PFSK-1 (cell line): ENCODE measurements at regions not wholly inside any gene's neighbourhood (a gene's known extent, or its start where the extent isn't known, plus 50 kb on each side); places are given as distances from the start of the nearest gene placed in this dataset.

Experiments
- FOXP2 ChIP-seq: optimal IDR thresholded peaks from 2 replicates; pipeline ENCODE3; 2011; ENCODE audit warnings: borderline replicate concordance, control low read depth, inconsistent platforms; ENCODE audit not compliant: insufficient read depth; ENCODE audit errors: extremely low read length, extremely low read depth
- POLR2AphosphoS5 ChIP-seq: IDR thresholded peaks from 2 replicates; pipeline ENCODE4 v1.6.1; 2012; ENCODE audit warnings: low read depth, mild to moderate bottlenecking, control low read depth, low read length, moderate library complexity
- SIN3A ChIP-seq: IDR thresholded peaks from 2 replicates; pipeline ENCODE4 v1.6.1; 2012; ENCODE audit warnings: mild to moderate bottlenecking, low read length, moderate library complexity, borderline replicate concordance; ENCODE audit not compliant: insufficient read depth
- TAF1 ChIP-seq: IDR thresholded peaks from 2 replicates; pipeline ENCODE4 v1.6.1; 2012; ENCODE audit warnings: low read length, control low read depth, borderline replicate concordance; ENCODE audit not compliant: insufficient read depth
- TF ChIP-seq, protein P1 (sequence below), 2 experiments: IDR thresholded peaks; 2 replicates each; pipeline versions ENCODE4 v1.6.1 to v1.8.0; 2011 to 2012; ENCODE audit warnings: low read depth in 2 of 2, low read length in 2 of 2, control low read depth in 1 of 2, inconsistent platforms in 1 of 2, mild to moderate bottlenecking in 1 of 2, moderate library complexity in 1 of 2; ENCODE audit not compliant: insufficient read depth in 1 of 2

DNA sequence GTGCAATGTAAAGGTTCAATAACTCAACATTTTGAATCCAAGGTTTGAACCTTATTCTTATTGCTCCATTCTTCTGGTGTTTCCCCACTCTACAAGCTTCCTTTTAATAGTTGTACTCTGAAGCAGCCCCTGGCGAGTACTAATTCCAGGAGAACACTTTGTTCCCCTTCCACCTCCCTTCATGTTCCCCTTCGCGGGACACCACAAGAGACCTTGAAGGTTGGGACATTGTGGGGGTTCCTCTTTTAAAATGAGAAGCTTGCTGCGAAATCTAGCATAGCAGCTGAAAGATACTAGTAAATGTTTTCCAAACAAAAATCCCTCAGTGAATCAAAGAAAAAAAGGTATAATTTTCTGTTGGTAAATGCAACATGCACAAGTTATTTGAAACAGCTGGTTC is 626.3 kb upstream of the LRRC4C start:
- TF ChIP-seq FOXP2, result no peak
- no peak for TF ChIP-seq POLR2AphosphoS5
- TF ChIP-seq, protein P1, sequence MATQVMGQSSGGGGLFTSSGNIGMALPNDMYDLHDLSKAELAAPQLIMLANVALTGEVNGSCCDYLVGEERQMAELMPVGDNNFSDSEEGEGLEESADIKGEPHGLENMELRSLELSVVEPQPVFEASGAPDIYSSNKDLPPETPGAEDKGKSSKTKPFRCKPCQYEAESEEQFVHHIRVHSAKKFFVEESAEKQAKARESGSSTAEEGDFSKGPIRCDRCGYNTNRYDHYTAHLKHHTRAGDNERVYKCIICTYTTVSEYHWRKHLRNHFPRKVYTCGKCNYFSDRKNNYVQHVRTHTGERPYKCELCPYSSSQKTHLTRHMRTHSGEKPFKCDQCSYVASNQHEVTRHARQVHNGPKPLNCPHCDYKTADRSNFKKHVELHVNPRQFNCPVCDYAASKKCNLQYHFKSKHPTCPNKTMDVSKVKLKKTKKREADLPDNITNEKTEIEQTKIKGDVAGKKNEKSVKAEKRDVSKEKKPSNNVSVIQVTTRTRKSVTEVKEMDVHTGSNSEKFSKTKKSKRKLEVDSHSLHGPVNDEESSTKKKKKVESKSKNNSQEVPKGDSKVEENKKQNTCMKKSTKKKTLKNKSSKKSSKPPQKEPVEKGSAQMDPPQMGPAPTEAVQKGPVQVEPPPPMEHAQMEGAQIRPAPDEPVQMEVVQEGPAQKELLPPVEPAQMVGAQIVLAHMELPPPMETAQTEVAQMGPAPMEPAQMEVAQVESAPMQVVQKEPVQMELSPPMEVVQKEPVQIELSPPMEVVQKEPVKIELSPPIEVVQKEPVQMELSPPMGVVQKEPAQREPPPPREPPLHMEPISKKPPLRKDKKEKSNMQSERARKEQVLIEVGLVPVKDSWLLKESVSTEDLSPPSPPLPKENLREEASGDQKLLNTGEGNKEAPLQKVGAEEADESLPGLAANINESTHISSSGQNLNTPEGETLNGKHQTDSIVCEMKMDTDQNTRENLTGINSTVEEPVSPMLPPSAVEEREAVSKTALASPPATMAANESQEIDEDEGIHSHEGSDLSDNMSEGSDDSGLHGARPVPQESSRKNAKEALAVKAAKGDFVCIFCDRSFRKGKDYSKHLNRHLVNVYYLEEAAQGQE (IDR thresholded peaks at IDR 0.05; ENCODE audit: insufficient read depth in 1 of 2, low read depth in 2 of 2, low read length in 2 of 2), result no peak
- TF ChIP-seq TAF1, result no peak

DNA sequence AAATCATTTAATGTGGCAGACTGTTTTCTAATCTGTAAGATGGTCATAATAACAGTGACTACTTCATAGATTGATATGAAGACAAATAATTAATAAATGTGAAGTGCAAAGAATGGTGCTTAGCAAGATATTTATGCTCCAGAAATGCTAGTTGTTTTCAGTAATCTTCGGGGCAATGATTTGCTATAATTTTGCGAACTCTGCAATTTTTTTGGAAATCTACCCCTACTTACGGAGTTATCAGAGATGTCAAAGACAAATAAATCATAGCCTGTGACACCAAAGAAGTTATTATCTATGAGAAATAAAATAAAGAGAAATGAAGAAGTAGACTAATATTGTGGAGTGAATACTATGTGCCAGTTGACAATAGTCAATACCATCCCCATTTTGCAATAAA is 634.1 kb upstream of the LRRC4C start:
- TF ChIP-seq POLR2AphosphoS5, result no peak
- TF ChIP-seq, protein P1 (IDR thresholded peaks at IDR 0.05; ENCODE audit: insufficient read depth in 1 of 2, low read depth in 2 of 2, low read length in 2 of 2), result no peak
- TF ChIP-seq TAF1, result no peak
- no peak for TF ChIP-seq SIN3A
- TF ChIP-seq FOXP2, result no peak

DNA sequence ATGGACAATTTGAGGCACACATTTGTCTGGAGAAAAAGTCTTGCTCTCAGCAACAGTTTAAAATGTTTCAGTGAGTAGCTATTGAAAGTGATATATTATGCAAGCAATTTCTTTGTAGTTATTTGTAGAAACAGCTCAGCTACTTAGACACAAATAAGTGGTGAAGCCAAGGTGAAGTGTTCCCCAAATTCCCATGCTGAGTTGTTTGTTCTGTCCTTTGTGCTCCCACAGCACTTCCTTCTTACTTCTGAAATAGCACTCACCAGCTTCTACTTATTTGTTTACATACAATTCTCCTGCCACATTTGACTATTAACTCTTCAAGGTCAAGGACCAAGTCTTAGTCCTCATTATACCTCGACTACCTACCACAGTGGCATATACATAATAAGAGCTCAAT is 638.6 kb upstream of the LRRC4C start:
- TF ChIP-seq, protein P1 (IDR thresholded peaks at IDR 0.05; ENCODE audit: insufficient read depth in 1 of 2, low read depth in 2 of 2, low read length in 2 of 2), result no peak
- TF ChIP-seq POLR2AphosphoS5 (no peak), FOXP2 (no peak), TAF1 (no peak), SIN3A (no peak)

DNA sequence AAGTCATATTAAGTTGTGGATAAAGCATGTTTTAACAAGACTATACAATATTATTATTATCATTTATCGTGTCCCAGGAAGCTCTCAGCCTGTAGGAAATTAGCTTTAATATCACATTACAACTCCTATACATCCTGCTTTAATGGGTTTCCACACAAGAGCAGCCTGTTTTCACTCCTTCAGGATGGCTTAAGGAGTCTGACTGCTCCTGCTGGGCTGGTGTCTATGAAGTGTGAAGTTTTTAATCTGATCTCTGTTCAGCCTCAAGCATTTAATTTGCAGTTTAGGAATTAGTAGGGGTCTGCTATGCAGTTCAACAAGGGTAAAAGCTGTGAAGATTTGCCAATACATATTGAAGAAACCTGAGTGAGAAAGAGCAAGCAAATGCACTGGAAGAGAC is 653.4 kb upstream of the LRRC4C start:
- no peak for TF ChIP-seq TAF1
- TF ChIP-seq POLR2AphosphoS5, result no peak
- TF ChIP-seq, protein P1 (IDR thresholded peaks at IDR 0.05; ENCODE audit: insufficient read depth in 1 of 2, low read depth in 2 of 2, low read length in 2 of 2), result no peak
- TF ChIP-seq SIN3A, result no peak
- no peak for TF ChIP-seq FOXP2

- TF ChIP-seq TAF1 (no peak), POLR2AphosphoS5 (no peak)
These were observed 655.5 kb upstream of the LRRC4C start for GRCh38 chr11:42114927-42115326.

- no peak for TF ChIP-seq FOXP2
- no peak for TF ChIP-seq POLR2AphosphoS5
- TF ChIP-seq, protein P1 (IDR thresholded peaks at IDR 0.05; ENCODE audit: insufficient read depth in 1 of 2, low read depth in 2 of 2, low read length in 2 of 2), result no peak
- no peak for TF ChIP-seq SIN3A
- no peak for TF ChIP-seq TAF1
These were observed 679.0 kb upstream of the LRRC4C start for GRCh38 chr11:42138454-42138853.
